ENCODE measurements at regions not wholly inside any gene's neighbourhood (a gene's known extent, or its start where the extent isn't known, plus 50 kb on each side); places are given as distances from the start of the nearest gene placed in this dataset.

DNA sequence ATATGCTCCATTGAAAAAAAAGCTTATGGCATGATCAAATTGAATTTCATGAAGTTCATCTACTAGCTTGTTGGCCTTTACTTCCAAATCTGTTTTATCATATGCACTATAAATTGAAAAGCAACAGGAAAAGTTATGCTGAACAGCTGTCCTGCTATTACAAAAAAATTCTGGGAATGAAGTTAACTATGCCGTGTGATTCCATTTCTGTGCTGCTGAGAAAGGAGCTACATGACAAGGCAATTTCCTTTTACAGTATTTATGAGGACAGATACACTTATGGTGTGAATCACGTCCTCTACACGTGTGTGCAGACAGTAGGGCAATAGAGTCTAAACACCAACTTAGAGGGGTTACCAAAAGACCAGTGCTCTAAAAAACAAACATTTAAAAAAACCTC lies 426.5 kb upstream of the AKR1E2 start:
- H2AFZ ChIP-seq (ENCODE audit: low read depth, low read length, severe bottlenecking): no peak overlapping the region
- H3K9ac ChIP-seq (ENCODE audit: low read length): no peak overlapping the region
- H3K27me3 ChIP-seq (ENCODE audit: low read length): no peaks in the 10 kb centered on the region
- H3K9me2 ChIP-seq (replicated peaks; ENCODE audit: insufficient read depth, low read length): no peaks in the 10 kb centered on the region
- H3K4me2 ChIP-seq (ENCODE audit: low read depth, low read length, poor library complexity, severe bottlenecking): no peak overlapping the region
- H3F3A ChIP-seq (ENCODE audit: insufficient read depth): no peaks in the 10 kb centered on the region
- H3K79me2 ChIP-seq (ENCODE audit: insufficient read depth, low read length): no peaks in the 10 kb centered on the region
- no peak overlapping the region for H3K4me3 ChIP-seq (ENCODE audit: insufficient read depth, low read length, poor library complexity, severe bottlenecking)
- no peaks in the 10 kb centered on the region for H4K20me1 ChIP-seq (ENCODE audit: low read depth, low read length)
- H3K9me3 ChIP-seq (ENCODE audit: insufficient read depth, low read length): no peaks in the 10 kb centered on the region
- H3K27ac ChIP-seq (ENCODE audit: low read depth, low read length): no peak overlapping the region
- no peaks in the 10 kb centered on the region for H3K36me3 ChIP-seq (ENCODE audit: low read length)
- no peak for TF ChIP-seq EZH2phosphoT487 (conservative IDR thresholded peaks at IDR 0.05; ENCODE audit: low read length)
- TF ChIP-seq, protein P1, sequence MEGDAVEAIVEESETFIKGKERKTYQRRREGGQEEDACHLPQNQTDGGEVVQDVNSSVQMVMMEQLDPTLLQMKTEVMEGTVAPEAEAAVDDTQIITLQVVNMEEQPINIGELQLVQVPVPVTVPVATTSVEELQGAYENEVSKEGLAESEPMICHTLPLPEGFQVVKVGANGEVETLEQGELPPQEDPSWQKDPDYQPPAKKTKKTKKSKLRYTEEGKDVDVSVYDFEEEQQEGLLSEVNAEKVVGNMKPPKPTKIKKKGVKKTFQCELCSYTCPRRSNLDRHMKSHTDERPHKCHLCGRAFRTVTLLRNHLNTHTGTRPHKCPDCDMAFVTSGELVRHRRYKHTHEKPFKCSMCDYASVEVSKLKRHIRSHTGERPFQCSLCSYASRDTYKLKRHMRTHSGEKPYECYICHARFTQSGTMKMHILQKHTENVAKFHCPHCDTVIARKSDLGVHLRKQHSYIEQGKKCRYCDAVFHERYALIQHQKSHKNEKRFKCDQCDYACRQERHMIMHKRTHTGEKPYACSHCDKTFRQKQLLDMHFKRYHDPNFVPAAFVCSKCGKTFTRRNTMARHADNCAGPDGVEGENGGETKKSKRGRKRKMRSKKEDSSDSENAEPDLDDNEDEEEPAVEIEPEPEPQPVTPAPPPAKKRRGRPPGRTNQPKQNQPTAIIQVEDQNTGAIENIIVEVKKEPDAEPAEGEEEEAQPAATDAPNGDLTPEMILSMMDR (IDR thresholded peaks at IDR 0.05; ENCODE audit: insufficient read depth, low read length, poor library complexity, severe bottlenecking): no peak

- no peaks in the 10 kb centered on the region for H3K9me3 ChIP-seq (ENCODE audit: insufficient read depth, low read length)
- no peaks in the 10 kb centered on the region for H3F3A ChIP-seq (ENCODE audit: insufficient read depth)
- no peaks in the 10 kb centered on the region for H3K27me3 ChIP-seq (ENCODE audit: low read length)
- H3K9ac ChIP-seq (ENCODE audit: low read length): no peak overlapping the region
- no peaks in the 10 kb centered on the region for H3K36me3 ChIP-seq (ENCODE audit: low read length)
- no peaks in the 10 kb centered on the region for H3K9me2 ChIP-seq (replicated peaks; ENCODE audit: insufficient read depth, low read length)
- no peaks in the 10 kb centered on the region for H4K20me1 ChIP-seq (ENCODE audit: low read depth, low read length)
- H2AFZ ChIP-seq (ENCODE audit: low read depth, low read length, severe bottlenecking): no peak overlapping the region
- no peak overlapping the region for H3K4me2 ChIP-seq (ENCODE audit: low read depth, low read length, poor library complexity, severe bottlenecking)
- TF ChIP-seq EZH2phosphoT487 (conservative IDR thresholded peaks at IDR 0.05; ENCODE audit: low read length): no peak
- TF ChIP-seq, protein P1 (IDR thresholded peaks at IDR 0.05; ENCODE audit: insufficient read depth, low read length, poor library complexity, severe bottlenecking): no peak
- H3K27ac ChIP-seq (ENCODE audit: low read depth, low read length): no peak overlapping the region
- no peaks in the 10 kb centered on the region for H3K79me2 ChIP-seq (ENCODE audit: insufficient read depth, low read length)
- H3K4me3 ChIP-seq (ENCODE audit: insufficient read depth, low read length, poor library complexity, severe bottlenecking): no peak overlapping the region
Measured at GRCh38 chr10:4398602-4399001, 427.4 kb upstream of the AKR1E2 start.

GRCh38 chr10:4397337-4397736 lies 428.7 kb upstream of the AKR1E2 start:
- no peak overlapping the region for H3K27ac ChIP-seq (ENCODE audit: low read depth, low read length)
- H3K27me3 ChIP-seq (ENCODE audit: low read length): no peaks in the 10 kb centered on the region
- H3K36me3 ChIP-seq (ENCODE audit: low read length): no peaks in the 10 kb centered on the region
- H3K9me3 ChIP-seq (ENCODE audit: insufficient read depth, low read length): no peaks in the 10 kb centered on the region
- no peaks in the 10 kb centered on the region for H4K20me1 ChIP-seq (ENCODE audit: low read depth, low read length)
- H3K9me2 ChIP-seq (replicated peaks; ENCODE audit: insufficient read depth, low read length): no peaks in the 10 kb centered on the region
- H3F3A ChIP-seq (ENCODE audit: insufficient read depth): no peaks in the 10 kb centered on the region
- H3K4me3 ChIP-seq (ENCODE audit: insufficient read depth, low read length, poor library complexity, severe bottlenecking): no peak overlapping the region
- H3K4me2 ChIP-seq (ENCODE audit: low read depth, low read length, poor library complexity, severe bottlenecking): no peak overlapping the region
- H3K79me2 ChIP-seq (ENCODE audit: insufficient read depth, low read length): no peaks in the 10 kb centered on the region
- no peak overlapping the region for H3K9ac ChIP-seq (ENCODE audit: low read length)
- TF ChIP-seq, protein P1 (IDR thresholded peaks at IDR 0.05; ENCODE audit: insufficient read depth, low read length, poor library complexity, severe bottlenecking): no peak
- no peak for TF ChIP-seq EZH2phosphoT487 (conservative IDR thresholded peaks at IDR 0.05; ENCODE audit: low read length)
- no peak overlapping the region for H2AFZ ChIP-seq (ENCODE audit: low read depth, low read length, severe bottlenecking)
